ENCODE measurements at regions not wholly inside any gene's neighbourhood (a gene's known extent, or its start where the extent isn't known, plus 50 kb on each side); places are given as distances from the start of the nearest gene placed in this dataset.

GRCh38 chr4:38537666-38538065, 126.3 kb upstream of the KLF3 start:
- H3K36me3 Mint-ChIP-seq (ENCODE audit: low read depth, unreplicated experiment): no peaks in the 10 kb centered on the region
- peaks cover 11% of the 10 kb centered on the region for H3K4me1 Mint-ChIP-seq (ENCODE audit: unreplicated experiment)
- H3K9me3 Mint-ChIP-seq (ENCODE audit: unreplicated experiment): no peaks in the 10 kb centered on the region
- H3K27ac Mint-ChIP-seq (ENCODE audit: unreplicated experiment): no peak overlapping the region
- TF ChIP-seq CTCF (IDR thresholded peaks at IDR 0.05; ENCODE audit: unreplicated experiment): no peak
- DNase-seq (ENCODE audit: low spot score): no peak
- H3K4me3 Mint-ChIP-seq (ENCODE audit: unreplicated experiment): no peak overlapping the region
- no peaks in the 10 kb centered on the region for H3K27me3 Mint-ChIP-seq (ENCODE audit: unreplicated experiment)

- Mint-ChIP-seq H3K4me1 (ENCODE audit: unreplicated experiment) (peaks cover 6% of the 10 kb centered on the region), H3K36me3 (ENCODE audit: low read depth, unreplicated experiment) (no peaks in the 10 kb centered on the region), H3K9me3 (ENCODE audit: unreplicated experiment) (no peaks in the 10 kb centered on the region), H3K4me3 (ENCODE audit: unreplicated experiment) (no peak overlapping the region), H3K27ac (ENCODE audit: unreplicated experiment) (no peak overlapping the region), H3K27me3 (ENCODE audit: unreplicated experiment) (no peaks in the 10 kb centered on the region)
- no peak for DNase-seq (ENCODE audit: low spot score)
- TF ChIP-seq CTCF (IDR thresholded peaks at IDR 0.05; ENCODE audit: unreplicated experiment): no peak
These were observed 125.5 kb upstream of the KLF3 start for GRCh38 chr4:38538517-38538916.

GRCh38 chr4:38539501-38539900, 124.5 kb upstream of the KLF3 start:
- no peak for TF ChIP-seq CTCF (IDR thresholded peaks at IDR 0.05; ENCODE audit: unreplicated experiment)
- Mint-ChIP-seq H3K27ac (ENCODE audit: unreplicated experiment) (no peak overlapping the region), H3K36me3 (ENCODE audit: low read depth, unreplicated experiment) (no peaks in the 10 kb centered on the region), H3K4me1 (ENCODE audit: unreplicated experiment) (peaks cover 6% of the 10 kb centered on the region), H3K27me3 (ENCODE audit: unreplicated experiment) (no peaks in the 10 kb centered on the region), H3K9me3 (ENCODE audit: unreplicated experiment) (no peaks in the 10 kb centered on the region), H3K4me3 (ENCODE audit: unreplicated experiment) (no peak overlapping the region)
- no peak for DNase-seq (ENCODE audit: low spot score)

- no peaks in the 10 kb centered on the region for H3K4me1 Mint-ChIP-seq (ENCODE audit: unreplicated experiment)
- no peak for DNase-seq (ENCODE audit: low spot score)
- no peaks in the 10 kb centered on the region for H3K36me3 Mint-ChIP-seq (ENCODE audit: low read depth, unreplicated experiment)
- TF ChIP-seq CTCF (IDR thresholded peaks at IDR 0.05; ENCODE audit: unreplicated experiment): no peak
- no peak overlapping the region for H3K4me3 Mint-ChIP-seq (ENCODE audit: unreplicated experiment)
- H3K9me3 Mint-ChIP-seq (ENCODE audit: unreplicated experiment): no peaks in the 10 kb centered on the region
- H3K27me3 Mint-ChIP-seq (ENCODE audit: unreplicated experiment): no peaks in the 10 kb centered on the region
- no peak overlapping the region for H3K27ac Mint-ChIP-seq (ENCODE audit: unreplicated experiment)
These were observed 116.9 kb upstream of the KLF3 start for GRCh38 chr4:38547052-38547451.

- no peak for DNase-seq (ENCODE audit: low spot score)
- Mint-ChIP-seq H3K9me3 (ENCODE audit: unreplicated experiment) (no peaks in the 10 kb centered on the region), H3K27ac (ENCODE audit: unreplicated experiment) (no peak overlapping the region), H3K4me3 (ENCODE audit: unreplicated experiment) (no peak overlapping the region), H3K4me1 (ENCODE audit: unreplicated experiment) (no peaks in the 10 kb centered on the region), H3K36me3 (ENCODE audit: low read depth, unreplicated experiment) (no peaks in the 10 kb centered on the region), H3K27me3 (ENCODE audit: unreplicated experiment) (no peaks in the 10 kb centered on the region)
- TF ChIP-seq CTCF (IDR thresholded peaks at IDR 0.05; ENCODE audit: unreplicated experiment): no peak
These were observed 115.7 kb upstream of the KLF3 start for GRCh38 chr4:38548256-38548655.
